Smooth muscle cell (in vitro differentiated cells): ENCODE measurements at regions not wholly inside any gene's neighbourhood (a gene's known extent, or its start where the extent isn't known, plus 50 kb on each side); places are given as distances from the start of the nearest gene placed in this dataset.

Source experiments
- DNase-seq: peaks from one replicate; lab custom pipeline; 2025; ENCODE audit not compliant: unreplicated experiment; lab: John Stamatoyannopoulos, UW
- H2AFZ ChIP-seq: fragments of 200-600 bp; sonication (generic); 2 replicates; pipeline ENCODE4 v1.6.0; 2016; ENCODE audit warnings: antibody characterized with exemption, low read depth, mild to moderate bottlenecking
- H3F3A ChIP-seq: fragments of 200-600 bp; sonication (generic); 2 replicates; pipeline ENCODE4 v1.6.0; 2017; ENCODE audit warnings: antibody characterized with exemption, low read depth
- H3K27ac ChIP-seq: fragments of 200-600 bp; sonication (generic); 2 replicates; pipeline ENCODE4 v1.5.1; 2016; ENCODE audit warnings: low read depth, mild to moderate bottlenecking
- H3K27me3 ChIP-seq: fragments of 200-600 bp; sonication (generic); 2 replicates; pipeline ENCODE4 v1.6.1; 2016; ENCODE audit warnings: low read depth, mild to moderate bottlenecking
- H3K36me3 ChIP-seq: fragments of 200-600 bp; sonication (generic); 2 replicates; pipeline ENCODE4 v1.5.1; 2016; ENCODE audit warnings: low read depth
- H3K4me1 ChIP-seq: fragments of 200-600 bp; sonication (generic); 2 replicates; pipeline ENCODE4 v1.5.1; 2016; ENCODE audit warnings: low read depth
- H3K4me2 ChIP-seq: fragments of 200-600 bp; sonication (generic); 2 replicates; pipeline ENCODE4 v1.6.0; 2016; ENCODE audit warnings: mild to moderate bottlenecking
- H3K4me3 ChIP-seq: fragments of 200-600 bp; sonication (generic); 2 replicates; pipeline ENCODE4 v1.5.1; 2016; ENCODE audit warnings: mild to moderate bottlenecking
- H3K79me2 ChIP-seq: fragments of 200-600 bp; sonication (generic); 2 replicates; pipeline ENCODE4 v1.6.0; 2016; ENCODE audit warnings: low read depth, mild to moderate bottlenecking
- H3K9ac ChIP-seq: fragments of 200-600 bp; sonication (generic); 2 replicates; pipeline ENCODE4 v1.6.0; 2016; ENCODE audit warnings: low read depth
- H3K9me3 ChIP-seq: fragments of 200-600 bp; sonication (generic); replicated peaks from 2 replicates; pipeline ENCODE4 v1.5.1; 2016; ENCODE audit warnings: low read depth
- H4K20me1 ChIP-seq: fragments of 200-600 bp; sonication (generic); 2 replicates; pipeline ENCODE4 v1.6.0; 2016; ENCODE audit warnings: low read depth
- WGBS: methylation state at CpG from one replicate; pipeline ENCODE4 v1.1.7; 2016; ENCODE audit warnings: low lambda C conversion rate; 5-methylcytosine and 5-hydroxymethylcytosine counted together
- TF ChIP-seq, protein P1 (sequence below): fragments of 200-600 bp; sonication (generic); IDR thresholded peaks from 2 replicates; pipeline ENCODE4 v1.5.1; 2017; ENCODE audit warnings: borderline replicate concordance, mild to moderate bottlenecking, antibody characterized with exemption; ENCODE audit not compliant: insufficient read depth, poor library complexity, severe bottlenecking

DNA sequence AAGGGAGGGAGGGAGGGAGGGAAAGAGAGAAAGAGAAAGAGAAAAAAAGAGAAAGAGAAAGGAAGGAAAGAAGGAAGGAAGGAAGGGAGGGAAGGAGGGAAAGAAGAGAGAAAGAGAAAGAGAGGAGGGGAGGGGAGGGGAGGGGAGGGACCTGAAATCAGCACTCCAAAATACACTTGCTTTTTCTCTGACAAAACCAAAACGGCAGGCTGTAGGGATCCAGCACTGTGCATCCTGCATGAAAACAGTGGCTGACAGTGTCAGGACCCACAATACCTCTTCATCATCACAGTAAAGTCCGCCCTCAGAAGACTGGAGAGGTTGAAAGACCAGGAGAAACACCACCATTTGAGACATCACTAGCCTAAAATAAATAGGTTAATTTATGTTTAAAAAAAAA, 156.0 kb upstream of the SOD1 start:
- TF ChIP-seq, protein P1, sequence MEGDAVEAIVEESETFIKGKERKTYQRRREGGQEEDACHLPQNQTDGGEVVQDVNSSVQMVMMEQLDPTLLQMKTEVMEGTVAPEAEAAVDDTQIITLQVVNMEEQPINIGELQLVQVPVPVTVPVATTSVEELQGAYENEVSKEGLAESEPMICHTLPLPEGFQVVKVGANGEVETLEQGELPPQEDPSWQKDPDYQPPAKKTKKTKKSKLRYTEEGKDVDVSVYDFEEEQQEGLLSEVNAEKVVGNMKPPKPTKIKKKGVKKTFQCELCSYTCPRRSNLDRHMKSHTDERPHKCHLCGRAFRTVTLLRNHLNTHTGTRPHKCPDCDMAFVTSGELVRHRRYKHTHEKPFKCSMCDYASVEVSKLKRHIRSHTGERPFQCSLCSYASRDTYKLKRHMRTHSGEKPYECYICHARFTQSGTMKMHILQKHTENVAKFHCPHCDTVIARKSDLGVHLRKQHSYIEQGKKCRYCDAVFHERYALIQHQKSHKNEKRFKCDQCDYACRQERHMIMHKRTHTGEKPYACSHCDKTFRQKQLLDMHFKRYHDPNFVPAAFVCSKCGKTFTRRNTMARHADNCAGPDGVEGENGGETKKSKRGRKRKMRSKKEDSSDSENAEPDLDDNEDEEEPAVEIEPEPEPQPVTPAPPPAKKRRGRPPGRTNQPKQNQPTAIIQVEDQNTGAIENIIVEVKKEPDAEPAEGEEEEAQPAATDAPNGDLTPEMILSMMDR, result no peak
- H3F3A ChIP-seq, result no peaks in the 10 kb centered on the region
- DNase-seq, result no peak
- 94% methylated on average over 2 of the region's 2 CpGs for WGBS
- no peak overlapping the region for H3K4me3 ChIP-seq
- H3K4me1 ChIP-seq, result no peaks in the 10 kb centered on the region
- no peaks in the 10 kb centered on the region for H4K20me1 ChIP-seq
- H2AFZ ChIP-seq, result no peak overlapping the region
- no peaks in the 10 kb centered on the region for H3K9me3 ChIP-seq
- no peak overlapping the region for H3K27ac ChIP-seq
- no peaks in the 10 kb centered on the region for H3K79me2 ChIP-seq
- H3K27me3 ChIP-seq, result no peaks in the 10 kb centered on the region
- no peak overlapping the region for H3K4me2 ChIP-seq
- H3K36me3 ChIP-seq, result no peaks in the 10 kb centered on the region
- no peak overlapping the region for H3K9ac ChIP-seq

DNA sequence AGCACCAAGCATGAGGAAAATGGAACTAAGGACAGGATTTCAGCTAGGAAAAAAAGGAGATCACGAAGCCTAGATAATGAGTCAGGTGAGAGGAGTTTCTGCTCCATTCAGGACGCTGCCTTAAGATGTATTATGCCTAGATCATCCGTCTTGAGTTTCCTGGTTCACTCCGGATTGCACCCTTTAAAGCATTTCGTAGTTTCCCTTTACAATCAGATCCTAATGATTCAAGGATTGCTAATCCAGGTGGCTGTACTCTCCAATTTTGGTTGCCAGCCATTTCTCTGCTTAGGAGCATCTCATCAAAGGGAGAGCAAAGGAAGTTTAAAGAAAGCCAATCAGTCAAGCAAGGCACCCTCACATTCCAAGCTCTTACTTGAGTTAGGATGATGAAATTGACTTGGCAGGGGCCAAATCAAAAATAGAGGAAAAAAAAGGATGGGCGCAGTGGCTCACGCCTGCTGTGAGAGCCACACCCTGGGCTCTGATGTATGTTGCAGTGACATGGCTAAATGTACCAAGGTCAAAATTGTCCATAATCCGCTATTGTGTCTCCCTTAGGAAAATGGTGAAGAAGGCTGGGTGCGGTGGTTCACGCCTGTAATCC, 156.9 kb upstream of the SOD1 start:
- Histone ChIP-seq H3K4me1 (no peaks in the 10 kb centered on the region), H3K9ac (no peak overlapping the region), H4K20me1 (no peaks in the 10 kb centered on the region), H3K36me3 (no peaks in the 10 kb centered on the region), H3K4me3 (no peak overlapping the region), H3K79me2 (no peaks in the 10 kb centered on the region), H3K4me2 (no peak overlapping the region), H3F3A (no peaks in the 10 kb centered on the region), H3K27ac (no peak overlapping the region), H3K9me3 (no peaks in the 10 kb centered on the region), H2AFZ (no peak overlapping the region), H3K27me3 (no peaks in the 10 kb centered on the region)
- TF ChIP-seq, protein P1, result no peak
- 86% methylated on average over 10 of the region's 10 CpGs for WGBS
- no peak for DNase-seq

DNA sequence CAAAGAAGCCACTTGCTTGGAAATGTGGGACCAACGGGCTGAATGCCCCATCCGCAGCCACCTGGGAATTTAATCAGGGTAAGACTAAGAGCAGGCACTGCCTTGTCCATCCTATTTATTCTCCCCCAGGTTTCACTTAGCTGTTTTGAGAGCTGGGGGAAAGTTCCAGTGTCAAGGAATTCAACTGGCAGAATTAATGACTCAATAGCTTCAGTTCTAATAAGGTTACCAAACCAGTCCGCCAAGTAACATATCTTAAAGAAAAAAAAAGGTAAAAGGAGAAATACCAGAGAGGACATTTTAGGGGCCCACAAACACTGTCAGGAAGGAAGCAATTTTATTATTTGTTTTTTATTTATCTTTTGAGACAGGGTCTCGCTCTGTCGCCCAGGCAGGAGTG, 157.6 kb upstream of the SOD1 start:
- no peak overlapping the region for H3K9ac ChIP-seq
- TF ChIP-seq, protein P1, result no peak
- no peaks in the 10 kb centered on the region for H3F3A ChIP-seq
- H3K4me2 ChIP-seq, result no peak overlapping the region
- no peak overlapping the region for H2AFZ ChIP-seq
- H3K36me3 ChIP-seq, result no peaks in the 10 kb centered on the region
- no peak overlapping the region for H3K4me3 ChIP-seq
- no peaks in the 10 kb centered on the region for H3K4me1 ChIP-seq
- H3K27me3 ChIP-seq, result no peaks in the 10 kb centered on the region
- no peak overlapping the region for H3K27ac ChIP-seq
- no peaks in the 10 kb centered on the region for H4K20me1 ChIP-seq
- no peaks in the 10 kb centered on the region for H3K9me3 ChIP-seq
- DNase-seq, result no peak
- no peaks in the 10 kb centered on the region for H3K79me2 ChIP-seq
- WGBS, result 87% methylated on average over 5 of the region's 5 CpGs

DNA sequence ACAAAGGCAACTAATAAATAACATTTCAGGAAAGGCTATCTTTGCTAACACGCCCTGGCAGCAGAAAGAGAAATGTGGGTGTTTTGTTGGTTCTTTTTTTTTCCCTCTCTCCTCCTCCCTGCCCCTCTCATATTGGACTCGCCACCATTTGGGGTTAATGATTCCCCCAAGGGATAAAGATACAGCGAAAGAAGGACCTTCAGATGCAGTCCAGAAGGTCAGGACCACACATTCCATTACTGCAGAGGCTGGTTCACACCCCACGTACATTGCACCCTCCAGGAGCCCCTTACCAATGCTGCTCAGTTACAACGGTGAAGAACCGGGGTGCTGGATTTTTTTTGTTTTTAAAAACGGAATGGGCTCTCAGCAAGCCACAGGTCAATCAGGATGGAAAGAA, 156.9 kb upstream of the TIAM1 start:
- 94% methylated on average over 7 of the region's 7 CpGs for WGBS
- Histone ChIP-seq H3F3A (no peaks in the 10 kb centered on the region), H3K9me3 (no peaks in the 10 kb centered on the region), H3K9ac (no peak overlapping the region), H3K4me2 (no peak overlapping the region), H4K20me1 (no peaks in the 10 kb centered on the region), H3K27ac (no peak overlapping the region), H2AFZ (no peak overlapping the region), H3K4me3 (no peak overlapping the region), H3K27me3 (no peaks in the 10 kb centered on the region), H3K36me3 (no peaks in the 10 kb centered on the region), H3K4me1 (no peaks in the 10 kb centered on the region), H3K79me2 (no peaks in the 10 kb centered on the region)
- TF ChIP-seq, protein P1, result no peak
- no peak for DNase-seq
